Neural cell (in vitro differentiated cells): ENCODE measurements at regions not wholly inside any gene's neighbourhood (a gene's known extent, or its start where the extent isn't known, plus 50 kb on each side); places are given as distances from the start of the nearest gene placed in this dataset.

Experiments used
- H2AFZ ChIP-seq: fragments of 200-600, 300-800 bp; sonication (generic), shearing (Covaris generic); 2 replicates; pipeline ENCODE4 v1.6.0; 2014; ENCODE audit warnings: low read depth, mild to moderate bottlenecking, antibody characterized with exemption, low read length, moderate library complexity
- H3F3A ChIP-seq: fragments of 200-600 bp; shearing (Covaris generic); 2 replicates; pipeline ENCODE4 v1.6.1; 2016; ENCODE audit warnings: mild to moderate bottlenecking, moderate library complexity, mixed read lengths, antibody characterized with exemption, low read length; ENCODE audit not compliant: insufficient read depth, poor library complexity, severe bottlenecking
- H3K27ac ChIP-seq: fragments of 200-600, 300-800 bp; sonication (generic), shearing (Covaris generic); 2 replicates; pipeline ENCODE4 v1.5.1; 2014; ENCODE audit warnings: mild to moderate bottlenecking, low read length, moderate library complexity
- H3K27me3 ChIP-seq: fragments of 300-800, 200-600 bp; sonication (generic), shearing (Covaris generic); 2 replicates; pipeline ENCODE4 v1.6.0; 2014; ENCODE audit warnings: mild to moderate bottlenecking, low read depth, low read length, moderate library complexity; ENCODE audit not compliant: insufficient read depth
- H3K36me3 ChIP-seq: fragments of 300-800, 200-600 bp; sonication (generic), shearing (Covaris generic); 2 replicates; pipeline ENCODE4 v1.5.1; 2014; ENCODE audit warnings: mild to moderate bottlenecking, antibody characterized with exemption, low read length, moderate library complexity; ENCODE audit not compliant: insufficient read depth
- H3K4me2 ChIP-seq: fragments of 300-800, 200-600 bp; sonication (generic), shearing (Covaris generic); 2 replicates; pipeline ENCODE4 v1.6.0; 2014; ENCODE audit warnings: mild to moderate bottlenecking, low read length
- H3K4me3 ChIP-seq: fragments of 300-800, 200-600 bp; sonication (generic), shearing (Covaris generic); 2 replicates; pipeline ENCODE4 v1.5.1; 2014; ENCODE audit warnings: mild to moderate bottlenecking, low read length, moderate library complexity
- H3K79me2 ChIP-seq: fragments of 200-600 bp; shearing (Covaris generic); replicated peaks from 2 replicates; pipeline ENCODE4 v1.6.0; 2014; ENCODE audit warnings: mild to moderate bottlenecking, low read length, moderate library complexity; ENCODE audit not compliant: insufficient read depth
- H3K9ac ChIP-seq: fragments of 300-800, 200-600 bp; sonication (generic), shearing (Covaris generic); 2 replicates; pipeline ENCODE4 v1.6.1; 2016; ENCODE audit warnings: mild to moderate bottlenecking, low read length, mixed read lengths
- H3K9me2 ChIP-seq: fragments of 200-600 bp; shearing (Covaris generic); 2 replicates; pipeline ENCODE4 v1.6.1; 2016; ENCODE audit warnings: mild to moderate bottlenecking, low read length, mixed read lengths; ENCODE audit not compliant: insufficient read depth
- H3K9me3 ChIP-seq: fragments of 200-600, 300-800 bp; sonication (generic), shearing (Covaris generic); 2 replicates; pipeline ENCODE4 v1.6.1; 2016; ENCODE audit warnings: mild to moderate bottlenecking, mixed run types, low read length, moderate library complexity, mixed read lengths
- H4K20me1 ChIP-seq: fragments of 200-600 bp; shearing (Covaris generic); 2 replicates; pipeline ENCODE4 v1.6.1; 2016; ENCODE audit warnings: mild to moderate bottlenecking, mixed run types; ENCODE audit not compliant: insufficient read depth
- CTCF ChIP-seq: fragments of 450-650 bp; IDR thresholded peaks from 2 replicates; pipeline ENCODE4 v1.5.1; 2014; ENCODE audit warnings: antibody characterized with exemption, mild to moderate bottlenecking, moderate library complexity; ENCODE audit not compliant: poor library complexity, severe bottlenecking
- EP300 ChIP-seq: fragments of 450-650 bp; conservative IDR thresholded peaks from 2 replicates; pipeline ENCODE4 v1.6.1; 2014; ENCODE audit warnings: antibody characterized with exemption, mild to moderate bottlenecking, moderate library complexity; ENCODE audit not compliant: poor library complexity, severe bottlenecking
- EZH2 ChIP-seq: fragments of 200-600, 300-800 bp; shearing (Covaris generic), sonication (generic); IDR thresholded peaks from 2 replicates; pipeline ENCODE4 v1.6.1; 2014; ENCODE audit warnings: antibody characterized with exemption, low read length, borderline replicate concordance, mild to moderate bottlenecking; ENCODE audit not compliant: insufficient read depth, poor library complexity, severe bottlenecking
- MXI1 ChIP-seq: fragments of 450-650 bp; conservative IDR thresholded peaks from 2 replicates; pipeline ENCODE4 v1.6.1; 2014; ENCODE audit warnings: antibody characterized with exemption, mild to moderate bottlenecking; ENCODE audit not compliant: poor library complexity, severe bottlenecking
- POLR2AphosphoS5 ChIP-seq: IDR thresholded peaks from 2 replicates; pipeline ENCODE4 v1.6.1; 2012
- RAD21 ChIP-seq: fragments of 450-650 bp; conservative IDR thresholded peaks from 2 replicates; pipeline ENCODE4 v1.6.1; 2014; ENCODE audit warnings: antibody characterized with exemption, mild to moderate bottlenecking, moderate library complexity
- SMC3 ChIP-seq: fragments of 450-650 bp; conservative IDR thresholded peaks from 2 replicates; pipeline ENCODE4 v1.6.1; 2014; ENCODE audit warnings: antibody characterized with exemption, mild to moderate bottlenecking, moderate library complexity; ENCODE audit not compliant: poor library complexity
- TAF1 ChIP-seq: IDR thresholded peaks from 2 replicates; pipeline ENCODE4 v1.6.1; 2012; ENCODE audit warnings: low read depth
- TF ChIP-seq, protein P1 (sequence below): IDR thresholded peaks from 2 replicates; pipeline ENCODE4 v1.6.1; 2012; ENCODE audit warnings: borderline replicate concordance

DNA sequence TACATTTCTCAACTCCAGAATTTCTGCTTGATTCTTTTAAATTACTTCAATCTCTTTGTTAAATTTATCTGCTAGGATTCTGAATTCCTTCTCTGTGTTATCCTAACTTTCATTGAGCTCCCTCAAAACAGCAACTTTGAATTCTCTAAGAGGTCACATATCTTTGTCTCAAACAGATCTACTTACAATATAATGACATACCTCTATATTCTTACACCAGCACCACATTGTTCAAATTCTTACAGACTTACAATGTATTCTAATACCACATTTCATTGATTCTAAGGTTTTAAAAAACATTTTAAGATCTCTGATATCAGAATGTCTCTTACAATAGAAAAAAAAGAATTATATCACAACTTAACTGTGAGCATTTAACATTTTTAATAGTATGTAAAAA lies 77.4 kb downstream of the DIRAS3 start:
- H3K36me3 ChIP-seq: no peaks in the 10 kb centered on the region
- no peak overlapping the region for H3K27ac ChIP-seq
- H3K4me3 ChIP-seq: no peak overlapping the region
- TF ChIP-seq CTCF: no peak
- no peak for TF ChIP-seq MXI1
- no peak for TF ChIP-seq POLR2AphosphoS5
- TF ChIP-seq, protein P1, sequence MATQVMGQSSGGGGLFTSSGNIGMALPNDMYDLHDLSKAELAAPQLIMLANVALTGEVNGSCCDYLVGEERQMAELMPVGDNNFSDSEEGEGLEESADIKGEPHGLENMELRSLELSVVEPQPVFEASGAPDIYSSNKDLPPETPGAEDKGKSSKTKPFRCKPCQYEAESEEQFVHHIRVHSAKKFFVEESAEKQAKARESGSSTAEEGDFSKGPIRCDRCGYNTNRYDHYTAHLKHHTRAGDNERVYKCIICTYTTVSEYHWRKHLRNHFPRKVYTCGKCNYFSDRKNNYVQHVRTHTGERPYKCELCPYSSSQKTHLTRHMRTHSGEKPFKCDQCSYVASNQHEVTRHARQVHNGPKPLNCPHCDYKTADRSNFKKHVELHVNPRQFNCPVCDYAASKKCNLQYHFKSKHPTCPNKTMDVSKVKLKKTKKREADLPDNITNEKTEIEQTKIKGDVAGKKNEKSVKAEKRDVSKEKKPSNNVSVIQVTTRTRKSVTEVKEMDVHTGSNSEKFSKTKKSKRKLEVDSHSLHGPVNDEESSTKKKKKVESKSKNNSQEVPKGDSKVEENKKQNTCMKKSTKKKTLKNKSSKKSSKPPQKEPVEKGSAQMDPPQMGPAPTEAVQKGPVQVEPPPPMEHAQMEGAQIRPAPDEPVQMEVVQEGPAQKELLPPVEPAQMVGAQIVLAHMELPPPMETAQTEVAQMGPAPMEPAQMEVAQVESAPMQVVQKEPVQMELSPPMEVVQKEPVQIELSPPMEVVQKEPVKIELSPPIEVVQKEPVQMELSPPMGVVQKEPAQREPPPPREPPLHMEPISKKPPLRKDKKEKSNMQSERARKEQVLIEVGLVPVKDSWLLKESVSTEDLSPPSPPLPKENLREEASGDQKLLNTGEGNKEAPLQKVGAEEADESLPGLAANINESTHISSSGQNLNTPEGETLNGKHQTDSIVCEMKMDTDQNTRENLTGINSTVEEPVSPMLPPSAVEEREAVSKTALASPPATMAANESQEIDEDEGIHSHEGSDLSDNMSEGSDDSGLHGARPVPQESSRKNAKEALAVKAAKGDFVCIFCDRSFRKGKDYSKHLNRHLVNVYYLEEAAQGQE: no peak
- no peak for TF ChIP-seq EZH2
- no peak for TF ChIP-seq RAD21
- no peak for TF ChIP-seq SMC3
- TF ChIP-seq TAF1: no peak
- TF ChIP-seq EP300: no peak
- no peak overlapping the region for H3K4me2 ChIP-seq
- no peaks in the 10 kb centered on the region for H3K27me3 ChIP-seq
- H2AFZ ChIP-seq: no peak overlapping the region
- no peaks in the 10 kb centered on the region for H3K9me2 ChIP-seq
- H3F3A ChIP-seq: no peaks in the 10 kb centered on the region
- no peaks in the 10 kb centered on the region for H4K20me1 ChIP-seq
- H3K9ac ChIP-seq: no peak overlapping the region
- H3K79me2 ChIP-seq: no peaks in the 10 kb centered on the region
- no peaks in the 10 kb centered on the region for H3K9me3 ChIP-seq

DNA sequence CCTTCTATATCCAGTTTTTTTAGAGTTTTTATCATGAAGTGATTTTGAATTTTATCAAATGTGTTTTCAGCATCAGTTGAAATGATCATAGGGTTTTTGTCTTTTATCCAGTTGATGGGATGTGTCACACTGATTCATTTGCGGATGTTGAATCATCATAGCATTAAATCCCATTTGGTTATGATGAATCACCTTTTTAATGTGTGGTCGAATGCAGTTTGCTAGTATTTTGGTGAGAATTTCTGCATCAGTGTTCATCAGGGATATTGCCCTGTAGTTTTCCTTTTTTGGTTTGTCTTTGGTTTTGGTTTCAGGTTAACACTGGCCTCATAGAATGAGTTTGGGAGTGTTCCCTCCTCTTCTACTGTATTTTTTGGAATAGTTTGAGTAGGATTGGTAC lies 80.3 kb downstream of the DIRAS3 start:
- H2AFZ ChIP-seq: no peak overlapping the region
- H3K27me3 ChIP-seq: no peaks in the 10 kb centered on the region
- TF ChIP-seq MXI1: no peak
- H3K36me3 ChIP-seq: no peaks in the 10 kb centered on the region
- no peak overlapping the region for H3K9ac ChIP-seq
- no peaks in the 10 kb centered on the region for H3F3A ChIP-seq
- no peak overlapping the region for H3K27ac ChIP-seq
- no peak overlapping the region for H3K4me3 ChIP-seq
- no peaks in the 10 kb centered on the region for H4K20me1 ChIP-seq
- H3K9me2 ChIP-seq: no peaks in the 10 kb centered on the region
- H3K79me2 ChIP-seq: no peaks in the 10 kb centered on the region
- H3K9me3 ChIP-seq: no peaks in the 10 kb centered on the region
- H3K4me2 ChIP-seq: no peak overlapping the region

DNA sequence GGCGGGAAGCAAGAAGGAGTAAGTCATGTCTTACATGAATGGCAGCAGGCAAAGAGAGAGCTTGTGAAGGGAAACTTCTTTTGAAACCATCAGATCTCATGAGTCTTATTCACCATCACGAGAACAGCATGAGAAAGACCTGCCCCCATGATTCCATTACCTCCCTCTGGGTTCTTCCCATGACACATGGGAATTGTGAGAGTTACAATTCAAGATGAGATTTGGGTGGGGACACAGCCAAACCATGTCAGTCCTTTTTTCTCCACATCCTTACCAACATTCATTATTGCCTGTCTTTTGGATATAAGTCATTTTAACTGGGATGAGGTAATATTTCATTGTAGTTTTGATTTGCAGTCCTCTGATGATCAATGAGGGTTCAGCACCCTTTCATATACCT lies 81.0 kb downstream of the DIRAS3 start:
- Histone ChIP-seq H3K36me3 (no peaks in the 10 kb centered on the region), H3K9me3 (no peaks in the 10 kb centered on the region), H3K4me2 (no peak overlapping the region), H3K9ac (no peak overlapping the region), H3F3A (no peaks in the 10 kb centered on the region), H3K79me2 (no peaks in the 10 kb centered on the region), H3K27me3 (no peaks in the 10 kb centered on the region), H2AFZ (no peak overlapping the region), H3K9me2 (no peaks in the 10 kb centered on the region), H4K20me1 (no peaks in the 10 kb centered on the region), H3K27ac (no peak overlapping the region), H3K4me3 (no peak overlapping the region)
- no peak for TF ChIP-seq SMC3
- no peak for TF ChIP-seq EP300
- no peak for TF ChIP-seq CTCF
- TF ChIP-seq TAF1: no peak
- no peak for TF ChIP-seq EZH2
- TF ChIP-seq, protein P1: no peak
- no peak for TF ChIP-seq POLR2AphosphoS5
- TF ChIP-seq RAD21: no peak
- no peak for TF ChIP-seq MXI1
